HG03280 (cell line): ENCODE measurements at regions not wholly inside any gene's neighbourhood (a gene's known extent, or its start where the extent isn't known, plus 50 kb on each side); places are given as distances from the start of the nearest gene placed in this dataset.

Experiments
- ATAC-seq: cut with Tn5 transposase; IDR thresholded peaks from one replicate; pipeline ENCODE4 v1.9.1; 2021; ENCODE audit warnings: mild to moderate bottlenecking, moderate library complexity; ENCODE audit not compliant: unreplicated experiment

GRCh38 chr11:115776916-115777315 is 272.7 kb upstream of the CADM1 start:
- ATAC-seq, result no peak

- ATAC-seq, result no peak
These were observed 271.6 kb upstream of the CADM1 start for GRCh38 chr11:115775846-115776245.

GRCh38 chr11:115774756-115775155 is 270.5 kb upstream of the CADM1 start:
- no peak for ATAC-seq

GRCh38 chr11:115769891-115770290 is 265.7 kb upstream of the CADM1 start:
- ATAC-seq, result no peak

GRCh38 chr11:115767883-115768282 is 263.7 kb upstream of the CADM1 start:
- no peak for ATAC-seq

GRCh38 chr11:115767047-115767802 is 263.0 kb upstream of the CADM1 start:
- no peak for ATAC-seq

GRCh38 chr11:115766561-115766960 is 262.3 kb upstream of the CADM1 start:
- no peak for ATAC-seq

- no peak for ATAC-seq
These were observed 261.6 kb upstream of the CADM1 start for GRCh38 chr11:115765803-115766239.

GRCh38 chr11:115764176-115764575 is 260.0 kb upstream of the CADM1 start:
- ATAC-seq, result no peak

- ATAC-seq, result no peak
These were observed 257.6 kb upstream of the CADM1 start for GRCh38 chr11:115761817-115762216.

GRCh38 chr11:115761348-115761747 is 257.1 kb upstream of the CADM1 start:
- ATAC-seq, result no peak

GRCh38 chr11:115760461-115761320 is 256.5 kb upstream of the CADM1 start:
- ATAC-seq, result no peak

- ATAC-seq, result no peak
These were observed 255.6 kb upstream of the CADM1 start for GRCh38 chr11:115759622-115760460.

- ATAC-seq, result no peak
These were observed 253.8 kb upstream of the CADM1 start for GRCh38 chr11:115758011-115758410.

GRCh38 chr11:115751243-115752015 is 247.2 kb upstream of the CADM1 start:
- ATAC-seq, result no peak

- no peak for ATAC-seq
These were observed 241.6 kb upstream of the CADM1 start for GRCh38 chr11:115745610-115746512.

- no peak for ATAC-seq
These were observed 240.9 kb upstream of the CADM1 start for GRCh38 chr11:115745066-115745465.

- no peak for ATAC-seq
These were observed 239.5 kb upstream of the CADM1 start for GRCh38 chr11:115743719-115744118.

- no peak for ATAC-seq
These were observed 237.3 kb upstream of the CADM1 start for GRCh38 chr11:115741376-115742107.
